GM18517 (cell line): ENCODE measurements at regions not wholly inside any gene's neighbourhood (a gene's known extent, or its start where the extent isn't known, plus 50 kb on each side); places are given as distances from the start of the nearest gene placed in this dataset.
"Not testable (repeated sequence)": the region's sequence is repeated elsewhere in the genome, so short reads cannot be mapped to it uniquely, and the experiment has no call there.

Source experiments
- ATAC-seq: cut with Tn5 transposase; IDR thresholded peaks from one replicate; pipeline ENCODE4 v1.9.1; 2021; ENCODE audit warnings: mild to moderate bottlenecking, moderate library complexity; ENCODE audit not compliant: unreplicated experiment

- ATAC-seq, result no peak
These were observed 94.6 kb upstream of the FAM204A start for GRCh38 chr10:118436742-118437141.

GRCh38 chr10:118430190-118430589 is 88.1 kb upstream of the FAM204A start:
- no peak for ATAC-seq

- ATAC-seq, result no peak
These were observed 81.8 kb upstream of the FAM204A start for GRCh38 chr10:118423800-118424442.

DNA sequence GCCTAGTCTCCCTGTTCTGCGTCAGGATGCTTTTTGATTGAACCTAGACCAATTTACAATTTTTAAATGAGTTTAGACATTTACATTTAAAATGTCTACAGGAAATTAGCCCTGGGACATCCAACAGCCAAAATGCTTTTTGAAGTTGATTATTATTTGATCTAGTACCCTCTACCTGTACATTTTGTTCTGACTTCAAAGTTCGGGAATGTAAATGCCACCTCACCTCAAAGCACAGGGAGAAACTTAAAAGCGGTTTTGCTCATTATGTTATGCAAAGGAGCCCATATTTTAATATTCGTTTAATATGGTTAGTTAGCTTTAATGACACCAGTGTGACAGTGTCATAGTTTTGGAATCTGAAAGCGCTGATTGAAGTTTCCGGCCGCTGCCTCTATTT is 80.1 kb upstream of the FAM204A start:
- ATAC-seq, result no peak

DNA sequence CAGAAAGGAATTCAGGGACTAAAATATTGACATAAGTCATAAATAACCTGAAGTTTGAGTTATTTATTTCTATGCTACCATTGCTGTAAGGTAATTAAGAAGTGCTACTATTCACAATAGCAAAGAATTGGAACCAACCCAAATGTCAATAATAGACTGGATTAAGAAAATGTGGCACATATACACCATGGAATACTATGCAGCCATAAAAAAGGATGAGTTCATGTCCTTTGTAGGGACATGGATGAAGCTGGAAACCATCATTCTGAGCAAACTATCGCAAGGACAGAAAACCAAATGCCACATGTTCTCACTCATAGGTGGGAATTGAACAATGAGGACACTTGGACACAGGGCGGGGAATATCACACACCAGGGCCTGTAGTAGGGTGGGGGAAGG is 77.9 kb upstream of the FAM204A start:
- ATAC-seq, result not testable (repeated sequence)

DNA sequence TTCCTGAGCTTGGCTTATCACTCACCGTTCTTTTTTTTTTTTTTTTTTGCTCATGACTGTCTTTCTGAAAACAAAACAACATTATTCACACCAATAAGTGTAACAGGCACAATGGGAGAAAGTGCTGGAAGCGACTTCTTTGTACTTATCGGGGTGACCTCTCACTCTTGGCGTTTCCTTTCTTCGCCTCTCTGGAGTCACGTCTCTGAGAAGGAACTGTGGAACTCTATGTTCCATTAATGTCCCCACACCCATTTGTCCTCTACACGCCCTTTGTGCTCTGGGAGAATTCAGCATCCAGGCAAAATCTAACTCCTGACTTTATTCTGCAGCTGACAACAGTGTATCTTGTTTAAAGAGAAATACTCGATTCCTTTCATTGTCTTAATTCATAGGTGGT is 70.8 kb upstream of the FAM204A start:
- no peak for ATAC-seq

- no peak for ATAC-seq
These were observed 70.1 kb upstream of the FAM204A start for GRCh38 chr10:118412132-118412760.

DNA sequence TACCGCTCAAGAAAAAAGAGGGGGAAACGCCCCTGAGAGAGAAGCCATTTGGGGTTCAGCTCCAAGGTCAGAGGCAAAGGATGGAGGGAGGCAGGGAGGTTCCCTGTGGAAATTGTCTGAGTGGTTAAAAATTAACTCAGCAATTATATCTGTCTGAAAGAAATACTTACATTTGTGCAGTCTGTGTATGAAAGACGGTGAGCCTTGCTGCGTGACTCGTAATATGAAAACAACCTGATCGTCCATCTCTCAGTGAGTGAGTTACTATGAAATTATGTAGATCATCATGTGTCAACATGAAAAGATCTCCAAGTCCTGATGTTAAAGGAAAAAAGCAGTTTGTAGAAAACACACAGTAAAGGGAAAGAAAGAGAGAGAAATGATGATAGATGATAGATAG is 67.2 kb upstream of the FAM204A start:
- ATAC-seq, result no peak

GRCh38 chr10:118408181-118408580 is 66.1 kb upstream of the FAM204A start:
- no peak for ATAC-seq

- ATAC-seq, result no peak
These were observed 65.7 kb upstream of the FAM204A start for GRCh38 chr10:118407777-118408176.

DNA sequence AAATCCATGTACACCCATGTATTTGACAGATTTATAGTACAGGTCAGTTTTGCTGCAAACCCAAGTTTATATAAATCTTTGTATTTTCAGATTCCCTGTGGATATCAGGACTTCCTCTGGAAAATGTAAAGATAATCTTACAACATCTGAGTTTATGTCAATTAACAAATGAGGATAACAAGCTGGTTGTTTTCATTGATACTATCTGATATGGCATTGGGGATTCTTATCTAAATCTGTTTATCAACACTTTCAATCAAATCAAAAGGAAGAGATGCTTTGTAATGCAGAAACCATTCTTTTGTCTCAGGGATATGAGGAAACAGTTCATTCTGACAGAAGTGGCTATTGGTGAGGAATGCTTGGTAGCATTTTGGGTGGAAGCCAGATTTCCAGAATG is 64.9 kb upstream of the FAM204A start:
- no peak for ATAC-seq

GRCh38 chr10:118405928-118406327 is 63.8 kb upstream of the FAM204A start:
- no peak for ATAC-seq

GRCh38 chr10:118403967-118404366 is 61.8 kb upstream of the FAM204A start:
- no peak for ATAC-seq

DNA sequence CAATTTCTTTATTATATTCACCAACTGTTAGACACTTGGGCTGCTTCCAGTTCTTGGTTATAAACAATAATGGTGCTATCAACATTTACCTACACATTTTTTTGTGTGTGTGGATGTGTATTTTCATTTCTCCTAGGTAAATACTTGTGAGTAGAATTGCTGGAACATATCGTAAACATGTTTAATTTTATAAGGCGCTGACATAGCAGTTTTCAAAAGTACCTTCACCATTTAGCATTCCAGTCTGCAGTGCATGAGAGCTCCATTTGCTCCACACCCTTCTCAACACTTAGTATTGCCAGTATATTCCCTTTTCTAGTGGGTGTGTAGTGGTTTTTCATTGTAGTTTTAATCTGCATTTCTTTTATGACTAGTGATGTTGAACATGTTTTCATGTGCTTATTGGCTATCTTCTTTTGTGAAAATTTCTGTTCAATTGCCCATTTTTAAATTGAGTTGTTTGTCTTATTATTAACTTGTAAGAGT is 59.6 kb upstream of the FAM204A start:
- no peak for ATAC-seq

DNA sequence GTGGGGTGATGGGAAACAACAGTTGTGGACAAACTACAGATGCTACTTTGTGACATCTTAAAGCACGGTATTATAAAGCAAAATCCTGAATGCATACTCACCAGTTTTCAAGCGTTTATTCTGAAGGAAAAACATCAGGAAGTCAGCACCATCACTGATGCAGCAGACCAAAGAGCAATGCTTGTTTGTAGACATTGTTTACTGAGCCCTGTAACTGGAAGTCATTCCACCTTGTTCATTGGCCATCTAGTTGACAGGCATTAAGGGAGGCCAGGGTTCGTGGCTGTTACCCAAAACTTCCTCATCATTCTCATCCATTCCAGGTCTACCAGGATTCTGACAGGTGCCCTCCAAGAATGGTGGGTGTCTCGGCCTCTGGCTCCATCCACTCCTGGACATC is 55.3 kb upstream of the FAM204A start:
- ATAC-seq, result no peak

- ATAC-seq, result no peak
These were observed 53.8 kb upstream of the FAM204A start for GRCh38 chr10:118395947-118396346.

- ATAC-seq, result no peak
These were observed 52.4 kb upstream of the FAM204A start for GRCh38 chr10:118394301-118395200.

DNA sequence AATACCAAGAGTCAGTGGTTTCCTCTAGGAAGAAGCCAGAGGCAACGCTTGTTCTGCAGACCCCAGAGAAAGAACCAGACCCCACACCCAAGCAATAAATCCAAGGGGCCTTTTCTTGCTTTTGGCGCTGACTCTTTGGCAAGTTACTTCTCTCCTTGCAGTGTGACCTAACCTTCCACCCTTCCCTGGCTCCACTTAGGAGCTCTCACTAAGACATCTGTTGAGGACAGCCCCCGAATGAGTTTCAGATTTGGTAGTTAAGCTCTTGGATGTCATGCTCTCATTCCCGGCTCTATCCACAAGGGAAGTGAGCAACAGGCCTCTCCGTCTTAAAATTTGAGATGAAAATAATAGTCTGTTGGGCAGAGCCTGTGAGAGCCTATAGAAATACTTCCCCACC is 50.6 kb upstream of the FAM204A start:
- no peak for ATAC-seq
